ENCODE measurements at regions not wholly inside any gene's neighbourhood (a gene's known extent, or its start where the extent isn't known, plus 50 kb on each side); places are given as distances from the start of the nearest gene placed in this dataset.

- TF ChIP-seq CTCF (optimal IDR thresholded peaks at IDR 0.05 in 1 of 3, IDR thresholded peaks at IDR 0.05 in 1 of 3, conservative IDR thresholded peaks at IDR 0.05 in 1 of 3; ENCODE audit: extremely low read depth in 1 of 3, insufficient read depth in 2 of 3, low read length in 3 of 3) (no peak), EZH2 (IDR thresholded peaks at IDR 0.05; ENCODE audit: low read length) (no peak)
Observed at GRCh38 chr10:30708234-30708633, 78.7 kb upstream of the LYZL2 start.
